ENCODE measurements at regions not wholly inside any gene's neighbourhood (a gene's known extent, or its start where the extent isn't known, plus 50 kb on each side); places are given as distances from the start of the nearest gene placed in this dataset.

DNA sequence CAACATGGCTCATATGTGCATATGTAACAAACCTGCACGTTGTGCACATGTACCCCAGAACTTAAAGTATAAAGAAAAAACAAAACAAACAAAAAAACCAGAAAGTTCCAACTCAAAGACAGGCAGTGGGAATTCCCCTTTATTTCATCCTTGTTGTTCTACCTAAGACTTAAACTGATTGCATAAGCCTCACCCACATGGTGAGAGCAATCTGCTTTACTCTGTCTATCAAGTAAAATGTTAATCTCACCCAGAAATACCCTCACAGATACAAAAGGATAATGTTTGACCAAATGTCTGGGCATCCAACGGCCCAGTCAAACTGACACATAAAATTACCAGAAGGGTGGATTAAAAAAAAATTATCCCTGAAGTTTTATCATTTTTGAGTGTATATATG lies 190.9 kb upstream of the PLSCR5 start:
- no peak for TF ChIP-seq BHLHE40 (IDR thresholded peaks at IDR 0.05; ENCODE audit: borderline replicate concordance)
- TF ChIP-seq L3MBTL2 (conservative IDR thresholded peaks at IDR 0.05): no peak
- no peak for TF ChIP-seq SP1 (IDR thresholded peaks at IDR 0.05)
- no peak for TF ChIP-seq FOXK2 (IDR thresholded peaks at IDR 0.05)
- no peak for TF ChIP-seq FOXM1 (IDR thresholded peaks at IDR 0.05; ENCODE audit: borderline replicate concordance)
- no peak for TF ChIP-seq SUZ12 (IDR thresholded peaks at IDR 0.05)
- TF ChIP-seq HDGF (IDR thresholded peaks at IDR 0.05; ENCODE audit: borderline replicate concordance): no peak
- no peak for TF ChIP-seq ELF4 (IDR thresholded peaks at IDR 0.05)
- TF ChIP-seq ZNF384 (IDR thresholded peaks at IDR 0.05): no peak
- TF ChIP-seq CTBP1 (IDR thresholded peaks at IDR 0.05; ENCODE audit: borderline replicate concordance): no peak
- TF ChIP-seq, protein P1, sequence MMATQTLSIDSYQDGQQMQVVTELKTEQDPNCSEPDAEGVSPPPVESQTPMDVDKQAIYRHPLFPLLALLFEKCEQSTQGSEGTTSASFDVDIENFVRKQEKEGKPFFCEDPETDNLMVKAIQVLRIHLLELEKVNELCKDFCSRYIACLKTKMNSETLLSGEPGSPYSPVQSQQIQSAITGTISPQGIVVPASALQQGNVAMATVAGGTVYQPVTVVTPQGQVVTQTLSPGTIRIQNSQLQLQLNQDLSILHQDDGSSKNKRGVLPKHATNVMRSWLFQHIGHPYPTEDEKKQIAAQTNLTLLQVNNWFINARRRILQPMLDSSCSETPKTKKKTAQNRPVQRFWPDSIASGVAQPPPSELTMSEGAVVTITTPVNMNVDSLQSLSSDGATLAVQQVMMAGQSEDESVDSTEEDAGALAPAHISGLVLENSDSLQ (IDR thresholded peaks at IDR 0.05): no peak
- TF ChIP-seq TARDBP (IDR thresholded peaks at IDR 0.05): no peak

All from HEK293T (cell line).